KMS-11 (cell line): ENCODE measurements at regions not wholly inside any gene's neighbourhood (a gene's known extent, or its start where the extent isn't known, plus 50 kb on each side); places are given as distances from the start of the nearest gene placed in this dataset.

Source experiments
- H2AFZ ChIP-seq: fragments of 200-600 bp; sonication (generic); 2 replicates; pipeline ENCODE4 v1.6.1; 2016; ENCODE audit warnings: antibody characterized with exemption, mixed run types, low read depth
- H3K27ac ChIP-seq: fragments of 200-600 bp; sonication (generic); 2 replicates; pipeline ENCODE4 v1.6.1; 2016; ENCODE audit warnings: mild to moderate bottlenecking, mixed run types
- H3K27me3 ChIP-seq: fragments of 200-600 bp; sonication (generic); 2 replicates; pipeline ENCODE4 v1.6.1; 2017; ENCODE audit warnings: mild to moderate bottlenecking, low read depth, mixed run types, moderate library complexity; ENCODE audit not compliant: insufficient read depth
- H3K36me3 ChIP-seq: fragments of 200-600 bp; sonication (generic); 2 replicates; pipeline ENCODE4 v1.6.1; 2017; ENCODE audit warnings: mild to moderate bottlenecking, mixed run types; ENCODE audit not compliant: insufficient read depth
- H3K4me1 ChIP-seq: fragments of 200-600 bp; sonication (generic); 2 replicates; pipeline ENCODE4 v1.6.1; 2016; ENCODE audit warnings: mild to moderate bottlenecking, low read depth, mixed run types; ENCODE audit not compliant: poor library complexity, severe bottlenecking
- H3K4me2 ChIP-seq: fragments of 200-600 bp; sonication (generic); 2 replicates; pipeline ENCODE4 v1.7.0; 2016; ENCODE audit warnings: mild to moderate bottlenecking, mixed run types
- H3K4me3 ChIP-seq: fragments of 200-600 bp; sonication (generic); IDR thresholded peaks from 2 replicates; pipeline ENCODE4 v1.6.1; 2017; ENCODE audit warnings: low read depth, low read length, mixed read lengths; ENCODE audit not compliant: insufficient read depth
- H3K79me2 ChIP-seq: fragments of 200-600 bp; sonication (generic); 2 replicates; pipeline ENCODE4 v1.6.1; 2016; ENCODE audit warnings: low read depth, mixed run types; ENCODE audit not compliant: insufficient read depth
- H3K9ac ChIP-seq: fragments of 200-600 bp; sonication (generic); 2 replicates; pipeline ENCODE4 v1.6.1; 2016; ENCODE audit warnings: mild to moderate bottlenecking, mixed run types
- H4K20me1 ChIP-seq: fragments of 200-600 bp; sonication (generic); 2 replicates; pipeline ENCODE4 v1.6.1; 2016; ENCODE audit warnings: mild to moderate bottlenecking, mixed run types; ENCODE audit not compliant: insufficient read depth
- CTCF ChIP-seq: fragments of 200-600 bp; sonication (generic); conservative IDR thresholded peaks from 2 replicates; pipeline ENCODE4 v1.6.1; 2017; ENCODE audit warnings: low read depth, mild to moderate bottlenecking, antibody characterized with exemption, low read length, moderate library complexity, mixed read lengths

GRCh38 chr12:92299744-92300143 is 154.1 kb upstream of the BTG1 start:
- H4K20me1 ChIP-seq = no peaks in the 10 kb centered on the region

GRCh38 chr12:92299344-92299743 is 153.7 kb upstream of the BTG1 start:
- Histone ChIP-seq H3K4me1 (no peaks in the 10 kb centered on the region), H4K20me1 (no peaks in the 10 kb centered on the region), H3K27me3 (no peaks in the 10 kb centered on the region), H3K36me3 (no peaks in the 10 kb centered on the region), H3K4me3 (no peak overlapping the region), H3K27ac (no peak overlapping the region), H2AFZ (no peak overlapping the region), H3K9ac (no peak overlapping the region), H3K79me2 (no peaks in the 10 kb centered on the region), H3K4me2 (no peak overlapping the region)
- TF ChIP-seq CTCF = no peak

More at GRCh38 chr12:92299744-92300143, 154.1 kb upstream of the BTG1 start:
- Histone ChIP-seq H3K4me3 (no peak overlapping the region), H3K79me2 (no peaks in the 10 kb centered on the region), H3K27ac (no peak overlapping the region), H2AFZ (no peak overlapping the region), H3K4me1 (no peaks in the 10 kb centered on the region), H3K27me3 (no peaks in the 10 kb centered on the region), H3K36me3 (no peaks in the 10 kb centered on the region), H3K9ac (no peak overlapping the region), H3K4me2 (no peak overlapping the region)
- no peak for TF ChIP-seq CTCF

- H3K4me1 ChIP-seq = no peaks in the 10 kb centered on the region
- H3K36me3 ChIP-seq = no peaks in the 10 kb centered on the region
- H3K9ac ChIP-seq = no peak overlapping the region
- no peak overlapping the region for H2AFZ ChIP-seq
- H3K27ac ChIP-seq = no peak overlapping the region
- H3K27me3 ChIP-seq = no peaks in the 10 kb centered on the region
- TF ChIP-seq CTCF = no peak
- H3K4me3 ChIP-seq = no peak overlapping the region
- no peaks in the 10 kb centered on the region for H3K79me2 ChIP-seq
- no peaks in the 10 kb centered on the region for H4K20me1 ChIP-seq
- H3K4me2 ChIP-seq = no peak overlapping the region
Measured at GRCh38 chr12:92297932-92298696, 152.5 kb upstream of the BTG1 start.

- Histone ChIP-seq H3K4me1 (no peaks in the 10 kb centered on the region), H4K20me1 (no peaks in the 10 kb centered on the region), H3K27me3 (no peaks in the 10 kb centered on the region), H3K9ac (no peak overlapping the region), H3K27ac (no peak overlapping the region), H3K4me3 (no peak overlapping the region), H2AFZ (no peak overlapping the region), H3K79me2 (no peaks in the 10 kb centered on the region), H3K4me2 (no peak overlapping the region), H3K36me3 (no peaks in the 10 kb centered on the region)
- no peak for TF ChIP-seq CTCF
Measured at GRCh38 chr12:92297405-92297804, 151.8 kb upstream of the BTG1 start.
